HG02798 (cell line): ENCODE measurements at regions not wholly inside any gene's neighbourhood (a gene's known extent, or its start where the extent isn't known, plus 50 kb on each side); places are given as distances from the start of the nearest gene placed in this dataset.

Source experiments
- ATAC-seq: cut with Tn5 transposase; IDR thresholded peaks from one replicate; pipeline ENCODE4 v1.9.1; 2021; ENCODE audit warnings: mild to moderate bottlenecking; ENCODE audit not compliant: unreplicated experiment, poor library complexity

DNA sequence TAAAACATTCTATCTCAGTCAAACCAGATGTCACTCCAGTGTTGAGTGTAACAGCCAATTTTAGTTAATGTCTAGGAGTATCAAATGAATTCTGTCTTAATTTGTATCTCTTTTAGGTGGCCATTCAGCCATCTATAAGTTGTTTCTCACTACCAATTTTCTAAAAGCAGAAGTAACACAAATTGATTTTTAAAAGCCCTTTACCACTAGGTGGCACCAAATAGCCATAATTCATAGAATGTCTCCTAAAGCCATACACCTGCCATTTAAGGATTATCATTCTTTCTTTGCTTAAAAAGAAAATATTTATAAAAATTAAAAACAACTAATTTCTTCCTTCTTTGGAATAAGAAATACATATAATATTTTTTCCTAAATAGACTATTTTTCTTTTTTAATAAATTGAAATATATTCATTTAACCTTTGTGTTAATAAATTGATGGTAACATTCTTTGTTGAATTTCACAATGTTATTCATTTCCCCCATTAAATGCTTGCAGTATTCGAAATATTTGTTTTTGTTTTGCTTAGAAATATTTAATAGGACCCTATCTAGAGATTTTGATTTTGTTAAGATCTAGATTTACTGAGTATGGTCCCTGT is 107.8 kb upstream of the PPP1R3A start:
- peak; percentile 76 for ATAC-seq

DNA sequence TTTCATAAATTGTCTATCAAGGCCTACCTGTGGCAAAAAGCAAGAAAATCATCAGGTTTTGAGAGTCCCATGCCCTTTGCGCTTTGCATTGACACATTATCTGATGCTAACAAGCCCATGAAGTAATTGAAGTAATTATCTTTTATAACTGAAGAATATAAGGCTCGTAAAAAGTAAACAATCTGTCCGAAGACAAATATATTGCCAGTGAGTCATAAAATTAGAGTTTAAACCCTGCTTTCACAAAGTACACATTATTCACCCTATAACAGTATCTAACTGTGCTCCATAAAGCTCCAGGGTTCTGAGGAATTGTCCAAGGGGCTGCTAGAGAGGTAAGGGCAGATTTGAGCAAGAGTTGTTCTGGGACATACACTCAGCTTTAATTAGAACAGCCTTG is 102.3 kb upstream of the PPP1R3A start:
- no peak for ATAC-seq

GRCh38 chr7:114008696-114009095 is 89.9 kb upstream of the PPP1R3A start:
- no peak for ATAC-seq

DNA sequence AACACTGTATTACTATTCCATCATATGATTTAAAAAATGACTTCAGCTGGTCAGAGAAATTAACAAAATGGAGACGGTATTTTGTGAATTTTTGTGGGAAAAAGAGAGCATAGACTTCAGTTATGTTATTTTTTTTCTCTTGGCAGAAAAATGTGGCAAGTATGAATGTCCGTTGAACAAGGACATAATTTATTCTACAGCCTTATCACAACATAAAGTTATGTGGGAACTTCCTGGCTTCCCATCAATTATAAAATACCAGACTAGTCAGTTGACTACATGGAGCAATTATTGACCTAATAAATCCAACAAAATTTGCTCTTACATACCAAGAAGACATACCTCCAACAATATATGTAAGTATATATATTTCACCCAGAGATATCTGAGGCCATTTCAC is 88.6 kb upstream of the PPP1R3A start:
- ATAC-seq = no peak

DNA sequence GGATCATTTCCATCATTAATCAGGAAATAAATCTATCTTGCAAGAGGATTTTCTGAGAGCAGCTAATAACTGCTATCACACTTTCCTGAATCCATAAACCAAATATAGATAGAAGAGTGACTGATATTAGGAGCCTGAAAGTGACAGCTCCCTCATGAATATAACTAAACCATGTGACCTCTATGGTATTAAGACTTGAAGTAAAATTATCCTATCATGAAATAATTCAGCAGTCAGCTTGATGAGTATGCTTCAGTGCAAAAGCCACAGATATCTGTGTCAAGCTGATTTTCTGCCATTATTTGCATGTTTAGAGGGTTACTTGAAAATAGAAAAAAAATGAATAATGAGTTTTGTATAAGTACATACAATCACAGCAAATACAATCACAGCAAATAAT is 80.1 kb upstream of the PPP1R3A start:
- no peak for ATAC-seq

GRCh38 chr7:113996405-113996804 is 77.6 kb upstream of the PPP1R3A start:
- ATAC-seq = no peak

DNA sequence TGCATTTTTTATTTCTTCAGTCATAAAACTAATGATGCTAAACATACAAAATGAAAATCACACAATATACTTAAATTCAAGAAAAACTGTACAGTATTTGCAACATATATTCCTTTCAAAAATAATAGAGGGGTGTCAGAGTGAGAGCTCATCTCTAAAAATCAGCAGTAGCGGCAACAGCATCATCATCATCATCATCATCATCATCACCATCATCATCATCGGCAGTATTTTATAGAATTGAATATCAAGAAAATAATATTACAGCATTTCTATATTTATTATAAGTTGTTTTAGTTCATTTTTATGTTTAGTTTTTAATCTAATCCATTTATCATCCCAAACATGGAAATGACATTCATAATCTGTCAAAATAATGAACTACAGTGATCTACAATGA is 67.4 kb upstream of the PPP1R3A start:
- no peak for ATAC-seq

GRCh38 chr7:113976508-113976907 is 57.7 kb upstream of the PPP1R3A start:
- ATAC-seq = no peak

DNA sequence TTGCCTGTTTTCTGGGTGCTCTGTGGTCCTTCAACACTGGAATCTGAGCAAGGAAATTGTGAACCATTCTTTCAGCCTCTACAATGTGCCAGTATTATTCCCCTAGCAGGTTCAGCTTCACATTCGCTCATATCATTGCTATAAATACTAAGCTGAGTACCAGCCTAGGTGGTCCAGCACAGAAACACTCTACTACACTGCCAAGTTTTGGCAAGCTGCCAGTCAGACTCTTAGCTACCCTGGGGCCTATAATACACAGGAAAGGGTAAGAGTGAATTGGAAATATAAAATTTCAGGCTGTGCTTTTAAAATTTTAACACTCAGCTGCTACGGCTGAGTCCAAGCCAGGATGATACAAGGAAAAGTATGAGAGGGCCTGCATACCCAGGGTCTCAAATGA is 49.9 kb upstream of the PPP1R3A start:
- ATAC-seq = no peak
